Astrocyte of the spinal cord (primary cell): ENCODE measurements at regions not wholly inside any gene's neighbourhood (a gene's known extent, or its start where the extent isn't known, plus 50 kb on each side); places are given as distances from the start of the nearest gene placed in this dataset.
"Not testable (repeated sequence)": the region's sequence is repeated elsewhere in the genome, so short reads cannot be mapped to it uniquely, and the experiment has no call there.

ENCODE experiments used
- DNase-seq: peaks from one replicate; pipeline ENCODE4 v3.0.0; 2011; ENCODE audit warnings: low read depth, low spot score
- H3K4me3 ChIP-seq: 2 replicates; pipeline ENCODE4 v1.5.1; 2011; ENCODE audit warnings: low read depth, mild to moderate bottlenecking, low read length, moderate library complexity
- in situ Hi-C: cut with HindIII; loops from 2 replicates; pipeline ENCODE4 v1.10.0; 2017; ENCODE audit warnings: low sequenced_read_pairs
- TF ChIP-seq, protein P1 (sequence below): IDR thresholded peaks from 2 replicates; pipeline ENCODE4 v1.5.1; 2012; ENCODE audit warnings: low read depth, mild to moderate bottlenecking, low read length, inconsistent platforms

DNA sequence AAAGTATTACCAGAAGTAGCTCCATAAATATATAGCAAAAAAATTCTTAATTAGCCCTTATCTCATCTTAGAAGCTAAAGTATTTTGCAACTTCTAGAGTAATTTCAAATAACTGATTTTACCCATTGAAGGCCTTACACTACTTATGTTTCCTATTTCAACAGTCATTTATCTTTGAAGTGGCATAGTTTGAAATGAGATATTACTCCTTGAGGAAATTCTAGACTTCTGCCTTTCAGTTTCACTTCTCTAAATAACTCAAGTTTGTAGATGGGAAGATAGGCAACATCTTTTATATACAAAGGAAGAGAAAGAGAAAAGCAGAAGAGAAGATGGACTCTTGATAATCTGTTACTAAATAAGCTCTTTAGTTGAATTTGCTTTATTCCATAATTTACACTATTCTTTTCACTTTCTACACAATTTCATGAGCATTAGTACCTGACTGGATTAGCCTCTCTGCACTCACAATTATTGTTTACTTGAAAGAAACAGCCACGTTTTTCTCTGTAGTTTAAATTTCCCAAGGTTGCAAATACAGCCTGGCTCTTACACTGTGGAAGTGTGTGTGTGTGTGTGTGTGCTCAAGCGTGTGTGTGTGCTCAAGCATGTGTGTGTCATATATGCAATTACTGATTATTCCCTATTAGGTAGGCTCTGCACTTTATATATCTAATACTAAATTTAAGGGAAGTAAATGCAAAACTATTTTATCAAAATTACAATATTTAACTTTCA is 60.6 kb upstream of the EMB start:
- TF ChIP-seq, protein P1, sequence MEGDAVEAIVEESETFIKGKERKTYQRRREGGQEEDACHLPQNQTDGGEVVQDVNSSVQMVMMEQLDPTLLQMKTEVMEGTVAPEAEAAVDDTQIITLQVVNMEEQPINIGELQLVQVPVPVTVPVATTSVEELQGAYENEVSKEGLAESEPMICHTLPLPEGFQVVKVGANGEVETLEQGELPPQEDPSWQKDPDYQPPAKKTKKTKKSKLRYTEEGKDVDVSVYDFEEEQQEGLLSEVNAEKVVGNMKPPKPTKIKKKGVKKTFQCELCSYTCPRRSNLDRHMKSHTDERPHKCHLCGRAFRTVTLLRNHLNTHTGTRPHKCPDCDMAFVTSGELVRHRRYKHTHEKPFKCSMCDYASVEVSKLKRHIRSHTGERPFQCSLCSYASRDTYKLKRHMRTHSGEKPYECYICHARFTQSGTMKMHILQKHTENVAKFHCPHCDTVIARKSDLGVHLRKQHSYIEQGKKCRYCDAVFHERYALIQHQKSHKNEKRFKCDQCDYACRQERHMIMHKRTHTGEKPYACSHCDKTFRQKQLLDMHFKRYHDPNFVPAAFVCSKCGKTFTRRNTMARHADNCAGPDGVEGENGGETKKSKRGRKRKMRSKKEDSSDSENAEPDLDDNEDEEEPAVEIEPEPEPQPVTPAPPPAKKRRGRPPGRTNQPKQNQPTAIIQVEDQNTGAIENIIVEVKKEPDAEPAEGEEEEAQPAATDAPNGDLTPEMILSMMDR = no peak
- in situ Hi-C loops = no loop called here
- no peak for DNase-seq
- no peak overlapping the region for H3K4me3 ChIP-seq

DNA sequence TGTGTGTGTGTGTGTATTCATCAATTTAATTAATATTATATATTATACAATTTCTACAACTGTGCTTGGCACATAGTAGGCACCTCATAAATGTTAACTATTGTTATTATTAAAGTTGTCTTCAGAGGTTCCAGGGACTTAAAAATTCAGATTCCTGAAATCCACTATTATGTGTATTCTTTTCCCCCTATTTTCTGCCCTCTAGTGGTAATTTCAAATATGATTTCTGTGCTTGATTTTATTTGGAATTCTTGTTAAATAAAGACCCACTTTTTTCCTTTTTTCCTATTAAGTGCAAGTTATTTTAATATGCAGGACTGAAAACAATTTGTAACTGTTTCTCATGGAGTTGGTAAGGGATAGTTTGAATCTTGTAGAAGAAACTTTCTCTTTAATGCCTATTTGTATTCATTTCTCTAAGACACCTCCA is 72.0 kb upstream of the EMB start:
- H3K4me3 ChIP-seq, in situ Hi-C loops: not testable (repeated sequence)
- DNase-seq = peak; percentile 0

DNA sequence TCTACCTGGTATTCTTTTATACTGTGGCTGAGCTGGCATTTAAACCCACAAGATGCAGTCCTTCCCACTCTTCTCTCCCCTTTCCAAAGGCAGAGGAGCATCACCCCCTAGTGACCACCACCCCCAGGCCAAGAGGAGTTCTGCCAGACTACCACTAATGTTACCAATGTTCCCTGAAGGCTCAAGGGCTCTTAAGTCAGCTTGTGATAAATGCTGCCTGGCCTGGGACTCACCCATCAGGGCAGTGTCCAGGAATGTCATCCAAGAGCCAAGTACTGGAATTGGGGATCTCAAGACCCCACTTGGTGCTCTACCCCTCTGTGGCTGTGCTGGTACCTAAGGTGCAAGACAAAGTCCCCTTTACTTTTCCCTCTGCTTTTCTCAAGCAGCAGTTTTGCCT is 80.0 kb upstream of the EMB start:
- H3K4me3 ChIP-seq, in situ Hi-C loops, DNase-seq: not testable (repeated sequence)

DNA sequence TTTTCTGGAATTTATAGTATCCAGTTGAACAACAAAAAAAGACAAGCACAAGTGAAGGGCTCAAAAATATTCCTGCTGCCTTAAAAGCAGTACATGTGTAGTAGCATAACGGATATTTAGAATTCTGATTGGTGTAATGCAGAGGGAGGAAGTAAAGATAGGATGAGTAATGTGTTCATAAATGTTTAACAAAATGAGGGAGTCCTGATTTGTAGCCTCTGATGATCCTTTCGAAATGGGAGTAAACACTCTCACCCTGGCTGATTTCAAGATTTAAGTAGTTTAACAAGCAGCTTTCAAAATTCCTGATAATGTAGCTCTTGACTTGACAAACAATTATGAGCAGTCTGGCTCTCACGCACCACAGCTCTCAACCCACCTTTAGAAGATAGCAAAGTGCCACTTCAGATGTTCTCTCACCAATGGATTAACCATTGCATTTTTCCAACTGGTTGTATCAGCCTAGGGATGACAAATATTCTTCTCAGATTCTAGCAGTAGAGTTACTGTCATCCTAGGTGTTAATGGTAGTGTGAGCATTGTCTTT is 86.5 kb upstream of the EMB start:
- DNase-seq, in situ Hi-C loops, H3K4me3 ChIP-seq: not testable (repeated sequence)

DNA sequence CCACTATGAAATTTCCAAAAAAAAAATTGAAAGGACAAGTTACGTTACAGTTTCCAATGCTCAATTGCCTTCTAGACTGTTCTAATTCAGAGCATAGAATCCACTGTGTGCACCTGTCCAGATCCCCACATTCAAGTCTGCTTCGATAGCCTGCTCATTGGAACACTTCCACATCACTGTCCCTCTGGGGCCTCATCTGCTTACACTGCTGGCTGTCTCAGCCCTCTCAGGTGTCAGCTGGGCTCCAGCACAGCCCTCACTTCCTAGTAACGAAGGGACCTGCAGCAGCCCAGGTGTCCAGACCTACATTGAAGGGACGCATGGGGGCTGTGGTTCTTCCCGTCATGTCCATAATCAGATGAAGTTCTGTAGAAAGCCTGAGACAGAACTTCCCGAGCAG is 94.3 kb upstream of the EMB start:
- DNase-seq = no peak
- no peak overlapping the region for H3K4me3 ChIP-seq
- in situ Hi-C loops = no loop called here
- TF ChIP-seq, protein P1 = no peak

DNA sequence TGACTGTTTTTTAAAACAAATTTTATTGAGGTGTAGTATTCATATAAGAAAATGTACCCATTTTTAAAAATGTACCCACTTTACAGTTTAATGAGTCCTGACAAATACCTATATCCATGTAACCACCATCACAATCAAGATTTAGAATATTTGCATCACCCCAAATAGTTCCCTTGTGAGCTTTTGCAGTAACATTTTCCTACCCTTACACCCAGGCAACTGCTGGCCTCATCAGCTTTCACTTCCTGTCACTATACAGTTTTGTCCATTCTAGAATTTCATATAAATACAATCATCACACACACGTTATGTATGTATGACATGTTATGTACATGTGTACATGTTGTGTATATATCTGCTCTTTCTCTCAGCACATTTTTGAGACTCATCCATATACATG is 96.4 kb upstream of the EMB start:
- in situ Hi-C loops, H3K4me3 ChIP-seq, DNase-seq: not testable (repeated sequence)

DNA sequence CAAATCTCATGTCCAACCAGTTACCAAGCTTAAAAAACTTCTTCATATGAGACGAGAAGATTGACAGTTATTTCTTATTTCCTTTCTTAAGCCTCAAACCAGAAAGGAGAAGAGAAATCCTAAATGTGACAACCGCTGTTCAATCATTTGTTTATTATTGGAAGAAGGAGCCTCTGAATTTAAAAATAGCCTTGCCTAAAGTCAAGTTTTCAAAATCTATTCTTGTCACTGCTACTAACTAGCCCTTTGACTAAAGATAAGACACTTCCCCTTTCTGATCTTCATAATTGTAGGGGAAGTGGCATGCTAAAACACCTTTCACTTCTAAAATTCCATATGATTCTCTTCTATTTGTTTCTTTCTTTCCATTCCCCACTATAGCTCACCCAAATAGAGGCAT is 106.2 kb upstream of the EMB start:
- in situ Hi-C loops = no loop called here
- TF ChIP-seq, protein P1 = no peak
- H3K4me3 ChIP-seq = no peak overlapping the region
- DNase-seq = no peak

DNA sequence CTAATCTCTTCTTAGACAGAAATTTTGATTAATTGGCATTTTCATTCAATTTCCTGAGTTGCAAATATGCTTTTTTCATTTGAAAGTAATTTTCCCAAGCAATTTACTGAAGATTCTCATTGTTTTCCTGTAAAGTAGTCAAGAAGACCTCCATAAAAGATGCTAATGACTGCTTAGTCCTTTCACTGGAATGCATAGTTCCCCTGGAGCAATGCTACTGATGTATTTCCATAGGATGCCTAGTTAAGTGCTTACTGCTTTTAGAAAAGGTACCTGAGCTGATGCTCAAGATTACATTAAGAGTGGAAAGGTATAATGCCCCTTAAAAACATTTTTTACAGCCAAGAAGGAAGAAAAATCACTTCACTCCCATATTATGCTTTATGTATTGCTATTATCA is 109.2 kb upstream of the EMB start:
- no peak overlapping the region for H3K4me3 ChIP-seq
- no peak for DNase-seq
- in situ Hi-C loops = no loop called here
- TF ChIP-seq, protein P1 = no peak

DNA sequence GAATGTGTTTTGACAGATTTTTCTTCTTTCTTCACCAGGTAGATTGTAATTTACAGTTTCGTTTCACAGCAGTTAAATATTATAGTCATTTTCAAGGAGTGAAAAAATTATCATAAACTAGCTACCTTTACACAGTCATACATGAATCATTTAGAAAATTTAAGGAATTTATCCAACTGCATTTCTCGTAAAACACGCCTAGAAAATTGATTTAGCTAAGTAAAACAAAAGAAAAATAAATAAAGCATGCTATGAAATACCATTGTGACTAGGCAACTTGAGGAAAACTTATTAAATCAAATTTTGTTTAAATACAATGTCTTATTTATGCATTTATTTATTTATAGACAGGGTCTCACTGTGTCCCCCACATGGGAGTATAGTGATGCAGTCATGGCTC is 109.9 kb upstream of the EMB start:
- in situ Hi-C loops = no loop called here
- TF ChIP-seq, protein P1 = no peak
- no peak for DNase-seq
- no peak overlapping the region for H3K4me3 ChIP-seq
